NCI-H345 treated with DMSO at 0.1 percent for 48 hours (cell line): ENCODE measurements at regions not wholly inside any gene's neighbourhood (a gene's known extent, or its start where the extent isn't known, plus 50 kb on each side); places are given as distances from the start of the nearest gene placed in this dataset.
"Not testable (repeated sequence)": the region's sequence is repeated elsewhere in the genome, so short reads cannot be mapped to it uniquely, and the experiment has no call there.

ENCODE experiments used
- DNase-seq: peaks from one replicate; lab custom pipeline; 2025; ENCODE audit not compliant: unreplicated experiment; lab: John Stamatoyannopoulos, UW

- DNase-seq, result no peak
Measured at GRCh38 chr17:70912716-70913485, 743.6 kb downstream of the KCNJ2 start.

- DNase-seq, result no peak
Measured at GRCh38 chr17:70916469-70916868, 747.1 kb downstream of the KCNJ2 start.

GRCh38 chr17:70919241-70919640, 749.9 kb downstream of the KCNJ2 start:
- DNase-seq, result no peak

- DNase-seq, result no peak
Measured at GRCh38 chr17:70920416-70920815, 751.1 kb downstream of the KCNJ2 start.

- DNase-seq, result no peak
Measured at GRCh38 chr17:70922268-70922667, 752.9 kb downstream of the KCNJ2 start.

GRCh38 chr17:70924776-70925175, 755.4 kb downstream of the KCNJ2 start:
- DNase-seq, result no peak

- no peak for DNase-seq
Measured at GRCh38 chr17:70929226-70929625, 759.9 kb downstream of the KCNJ2 start.

- no peak for DNase-seq
Measured at GRCh38 chr17:70934231-70934630, 764.9 kb downstream of the KCNJ2 start.

- DNase-seq, result no peak
Measured at GRCh38 chr17:70934835-70935234, 765.5 kb downstream of the KCNJ2 start.

GRCh38 chr17:70936724-70937123, 767.4 kb downstream of the KCNJ2 start:
- DNase-seq, result no peak

- no peak for DNase-seq
Measured at GRCh38 chr17:70938336-70938735, 769.0 kb downstream of the KCNJ2 start.

GRCh38 chr17:70945386-70945785, 776.1 kb downstream of the KCNJ2 start:
- DNase-seq, result no peak

GRCh38 chr17:70947215-70947614, 777.9 kb downstream of the KCNJ2 start:
- no peak for DNase-seq

GRCh38 chr17:70947636-70948565, 778.6 kb downstream of the KCNJ2 start:
- no peak for DNase-seq

- DNase-seq, result not testable (repeated sequence)
Measured at GRCh38 chr17:70953140-70953539, 783.8 kb downstream of the KCNJ2 start.

- DNase-seq, result no peak
Measured at GRCh38 chr17:70955441-70955840, 786.1 kb downstream of the KCNJ2 start.

GRCh38 chr17:70956726-70957125, 787.4 kb downstream of the KCNJ2 start:
- DNase-seq, result no peak

- DNase-seq, result no peak
Measured at GRCh38 chr17:70961341-70961740, 792.0 kb downstream of the KCNJ2 start.

- DNase-seq, result no peak
Measured at GRCh38 chr17:70968302-70968701, 799.0 kb downstream of the KCNJ2 start.

GRCh38 chr17:70969521-70970034, 800.2 kb downstream of the KCNJ2 start:
- no peak for DNase-seq

- DNase-seq, result no peak
Measured at GRCh38 chr17:70976447-70976846, 807.1 kb downstream of the KCNJ2 start.

GRCh38 chr17:70984873-70985272, 815.5 kb downstream of the KCNJ2 start:
- DNase-seq, result no peak
